GM19099 (cell line): ENCODE measurements at regions not wholly inside any gene's neighbourhood (a gene's known extent, or its start where the extent isn't known, plus 50 kb on each side); places are given as distances from the start of the nearest gene placed in this dataset.

Source experiments
- POLR2A ChIP-seq: IDR thresholded peaks from 3 replicates; pipeline ENCODE4 v1.6.1; 2011; ENCODE audit warnings: low read depth; ENCODE audit not compliant: insufficient read length; ENCODE audit errors: extremely low read depth

- no peak for TF ChIP-seq POLR2A
These were observed 78.7 kb upstream of the ZNF184 start for GRCh38 chr6:27551607-27552006.

GRCh38 chr6:27550692-27551091, 77.8 kb upstream of the ZNF184 start:
- no peak for TF ChIP-seq POLR2A

- no peak for TF ChIP-seq POLR2A
These were observed 74.5 kb upstream of the ZNF184 start for GRCh38 chr6:27547157-27548075.

GRCh38 chr6:27546522-27546921, 73.6 kb upstream of the ZNF184 start:
- TF ChIP-seq POLR2A = no peak

GRCh38 chr6:27545271-27546046, 72.6 kb upstream of the ZNF184 start:
- TF ChIP-seq POLR2A = no peak

- no peak for TF ChIP-seq POLR2A
These were observed 71.8 kb upstream of the ZNF184 start for GRCh38 chr6:27544612-27545260.

GRCh38 chr6:27542485-27542884, 69.6 kb upstream of the ZNF184 start:
- no peak for TF ChIP-seq POLR2A

GRCh38 chr6:27541933-27542297, 69.0 kb upstream of the ZNF184 start:
- TF ChIP-seq POLR2A = no peak

- no peak for TF ChIP-seq POLR2A
These were observed 68.5 kb upstream of the ZNF184 start for GRCh38 chr6:27541212-27541932.

- TF ChIP-seq POLR2A = no peak
These were observed 66.6 kb upstream of the ZNF184 start for GRCh38 chr6:27539551-27539950.

GRCh38 chr6:27532820-27533538, 60.1 kb upstream of the ZNF184 start:
- TF ChIP-seq POLR2A = no peak

- no peak for TF ChIP-seq POLR2A
These were observed 59.0 kb upstream of the ZNF184 start for GRCh38 chr6:27531772-27532459.

- TF ChIP-seq POLR2A = no peak
These were observed 55.8 kb upstream of the ZNF184 start for GRCh38 chr6:27528714-27529113.
